Chondrocyte (in vitro differentiated cells): ENCODE measurements at regions not wholly inside any gene's neighbourhood (a gene's known extent, or its start where the extent isn't known, plus 50 kb on each side); places are given as distances from the start of the nearest gene placed in this dataset.

Experiments used
- DNase-seq: peaks from one replicate; pipeline ENCODE4 v3.0.0; 2021; ENCODE audit warnings: mixed read lengths, low spot score
- H3K27ac Mint-ChIP-seq: one replicate; pipeline ENCODE4 v1.8.0; 2021; ENCODE audit warnings: mild to moderate bottlenecking, moderate library complexity, mixed read lengths; ENCODE audit not compliant: unreplicated experiment
- H3K27me3 Mint-ChIP-seq: 2 replicates; pipeline ENCODE4 v1.8.0; 2021; ENCODE audit warnings: low read depth, mixed read lengths
- H3K36me3 Mint-ChIP-seq: 2 replicates; pipeline ENCODE4 v1.8.0; 2021; ENCODE audit warnings: low read depth, mixed read lengths
- H3K4me1 Mint-ChIP-seq: 2 replicates; pipeline ENCODE4 v1.8.0; 2021; ENCODE audit warnings: low read depth, mild to moderate bottlenecking, mixed read lengths
- H3K4me3 Mint-ChIP-seq: one replicate; pipeline ENCODE4 v1.8.0; 2021; ENCODE audit warnings: mild to moderate bottlenecking, moderate library complexity, mixed read lengths; ENCODE audit not compliant: unreplicated experiment
- H3K9me3 Mint-ChIP-seq: 2 replicates; pipeline ENCODE4 v1.8.0; 2021; ENCODE audit warnings: low read depth, mixed read lengths
- CTCF ChIP-seq: fragments of 200-600 bp; sonication (generic); IDR thresholded peaks from 2 replicates; pipeline ENCODE4 v1.5.0; 2021; ENCODE audit warnings: antibody characterized with exemption, mild to moderate bottlenecking, moderate library complexity

- Mint-ChIP-seq H3K36me3 (no peaks in the 10 kb centered on the region), H3K27ac (no peak overlapping the region), H3K4me3 (no peak overlapping the region), H3K27me3 (no peaks in the 10 kb centered on the region), H3K4me1 (peaks cover 27% of the 10 kb centered on the region), H3K9me3 (no peaks in the 10 kb centered on the region)
- DNase-seq: no peak
- no peak for TF ChIP-seq CTCF
Observed at GRCh38 chr11:106421676-106422292, 344.3 kb downstream of the AASDHPPT start.

GRCh38 chr11:106422583-106422982 lies 345.1 kb downstream of the AASDHPPT start:
- Mint-ChIP-seq H3K4me3 (no peak overlapping the region), H3K4me1 (peaks cover 27% of the 10 kb centered on the region), H3K9me3 (no peaks in the 10 kb centered on the region), H3K36me3 (no peaks in the 10 kb centered on the region), H3K27ac (no peak overlapping the region), H3K27me3 (no peaks in the 10 kb centered on the region)
- no peak for DNase-seq
- TF ChIP-seq CTCF: no peak

- Mint-ChIP-seq H3K4me1 (peaks cover 25% of the 10 kb centered on the region), H3K36me3 (no peaks in the 10 kb centered on the region), H3K4me3 (peak overlapping the region; percentile 15), H3K9me3 (no peaks in the 10 kb centered on the region), H3K27me3 (no peaks in the 10 kb centered on the region), H3K27ac (peak overlapping the region; percentile 63)
- no peak for DNase-seq
- no peak for TF ChIP-seq CTCF
Observed at GRCh38 chr11:106424111-106424510, 346.6 kb downstream of the AASDHPPT start.

- no peak for DNase-seq
- Mint-ChIP-seq H3K4me1 (peaks cover 15% of the 10 kb centered on the region), H3K27ac (no peak overlapping the region), H3K27me3 (no peaks in the 10 kb centered on the region), H3K4me3 (no peak overlapping the region), H3K9me3 (no peaks in the 10 kb centered on the region), H3K36me3 (no peaks in the 10 kb centered on the region)
- TF ChIP-seq CTCF: no peak
Observed at GRCh38 chr11:106425819-106426218, 348.4 kb downstream of the AASDHPPT start.

GRCh38 chr11:106426696-106427095 lies 349.2 kb downstream of the AASDHPPT start:
- TF ChIP-seq CTCF: no peak
- peaks cover 15% of the 10 kb centered on the region for H3K4me1 Mint-ChIP-seq
- no peak overlapping the region for H3K4me3 Mint-ChIP-seq
- no peak overlapping the region for H3K27ac Mint-ChIP-seq
- DNase-seq: no peak
- H3K9me3 Mint-ChIP-seq: no peaks in the 10 kb centered on the region
- no peaks in the 10 kb centered on the region for H3K36me3 Mint-ChIP-seq
- no peaks in the 10 kb centered on the region for H3K27me3 Mint-ChIP-seq
